ENCODE measurements at regions not wholly inside any gene's neighbourhood (a gene's known extent, or its start where the extent isn't known, plus 50 kb on each side); places are given as distances from the start of the nearest gene placed in this dataset.
"Not testable (repeated sequence)": the region's sequence is repeated elsewhere in the genome, so short reads cannot be mapped to it uniquely, and the experiment has no call there.

DNA sequence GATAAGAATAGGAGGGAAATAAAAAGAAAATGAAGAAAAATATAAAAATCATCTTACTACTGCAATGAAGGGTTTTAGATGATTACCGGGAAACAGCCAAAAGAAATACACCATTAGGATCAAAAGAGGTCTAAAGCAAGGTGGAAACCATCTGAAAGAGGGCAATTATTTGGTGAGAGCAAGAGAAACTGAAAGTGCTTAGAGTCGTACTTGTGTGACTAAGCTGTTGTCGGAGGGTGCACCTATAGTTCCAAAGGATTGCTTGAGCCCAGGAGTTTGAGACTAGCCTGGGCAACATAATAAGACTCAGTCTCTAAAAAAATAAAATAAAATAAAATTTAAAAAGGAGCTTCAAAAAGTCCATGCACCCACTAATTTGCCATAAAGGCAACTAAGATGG is 169.5 kb downstream of the DKK1 start:
- no peak for DNase-seq

DNA sequence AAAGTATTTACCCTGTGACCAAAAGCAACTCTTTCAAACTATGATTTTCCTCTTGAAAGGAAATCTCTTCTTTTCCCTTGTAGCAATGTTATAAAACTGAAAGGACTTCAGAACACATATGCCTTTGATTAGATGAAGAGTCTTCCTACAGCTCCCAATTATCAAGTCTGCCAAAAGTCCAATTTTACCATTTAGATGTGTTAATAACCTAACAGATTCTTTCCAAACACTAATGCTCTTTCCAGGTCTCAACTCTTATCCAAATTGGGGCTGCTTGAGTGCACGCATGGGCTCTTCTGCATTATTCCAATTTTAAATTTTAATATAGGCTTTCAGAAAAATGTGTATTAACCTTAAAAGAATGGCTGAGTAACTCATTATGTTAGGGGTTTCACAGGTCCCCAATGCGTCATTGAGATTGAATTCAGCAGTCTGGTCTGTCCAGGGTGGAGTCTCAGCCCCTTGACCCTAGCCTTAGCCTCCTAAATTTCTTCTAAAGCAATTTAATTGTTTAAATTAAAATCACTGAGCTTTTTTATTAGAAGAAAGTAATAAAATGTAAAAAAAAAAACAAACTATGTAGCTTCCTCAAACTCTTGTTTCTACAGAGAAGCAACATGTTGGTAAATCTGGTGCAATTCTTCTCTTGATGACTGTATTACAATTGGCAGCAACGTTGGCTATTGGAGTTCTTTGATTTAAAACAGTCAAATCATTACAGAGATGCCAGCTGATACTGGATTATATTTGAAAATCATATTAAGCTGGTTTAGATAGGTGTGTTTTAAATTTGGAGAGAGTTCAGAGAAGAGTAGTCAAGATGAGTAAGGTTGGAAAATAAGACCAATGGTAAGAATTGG is 170.4 kb downstream of the DKK1 start:
- DNase-seq = no peak

DNA sequence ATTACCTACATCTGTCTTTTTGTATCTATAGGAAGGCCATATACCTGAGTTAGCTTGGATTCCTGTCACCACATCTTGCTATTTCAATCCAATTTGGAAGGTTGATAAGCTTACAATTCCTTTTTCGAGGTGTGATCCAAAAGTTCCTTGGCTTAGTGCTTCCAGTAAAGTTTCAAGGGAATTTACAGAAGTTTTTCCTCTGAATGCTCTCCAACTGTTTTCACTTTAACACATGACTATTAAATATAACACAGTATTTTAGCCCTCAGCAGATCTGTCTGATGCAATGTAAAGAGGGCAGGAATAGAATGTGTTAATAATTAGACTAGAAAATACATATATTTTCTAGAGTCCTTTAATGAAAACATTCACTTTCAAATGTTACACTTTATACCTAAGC is 171.4 kb downstream of the DKK1 start:
- DNase-seq = no peak

DNA sequence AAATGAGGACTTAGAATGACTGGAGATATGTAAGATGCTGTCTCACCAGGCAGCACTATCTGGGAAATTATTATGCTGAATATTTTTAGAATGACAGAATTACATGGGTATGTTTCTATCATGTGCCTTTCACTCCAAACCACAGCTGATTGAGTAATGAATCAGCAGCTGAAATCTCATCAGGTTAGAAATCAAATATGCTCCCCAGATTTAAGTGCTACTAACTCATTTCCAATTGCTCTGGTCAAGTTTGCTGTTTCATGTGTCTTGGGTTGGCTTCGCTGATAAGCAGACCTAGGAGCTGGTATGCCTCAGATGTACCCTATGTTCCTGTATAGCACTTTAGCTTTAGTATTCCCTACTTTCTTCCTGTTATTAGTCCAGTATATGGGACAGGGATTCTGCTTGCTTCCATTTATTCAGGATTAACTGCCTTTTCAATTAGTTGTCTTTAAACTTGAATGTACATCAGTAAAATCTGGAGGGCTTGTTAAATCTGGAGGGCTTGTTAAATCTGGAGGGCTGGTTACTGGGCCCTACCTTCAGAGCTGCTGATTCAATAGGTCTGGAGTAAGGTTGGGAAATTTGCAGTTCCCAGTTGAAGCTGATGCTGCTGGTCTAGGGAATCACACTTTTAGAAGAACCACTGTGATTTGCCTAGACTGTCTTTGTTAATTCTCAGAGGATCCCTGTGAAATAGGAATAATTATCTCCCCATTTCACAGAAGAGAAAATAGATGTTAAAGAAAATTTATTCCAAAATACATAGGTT is 172.9 kb downstream of the DKK1 start:
- no peak for DNase-seq

DNA sequence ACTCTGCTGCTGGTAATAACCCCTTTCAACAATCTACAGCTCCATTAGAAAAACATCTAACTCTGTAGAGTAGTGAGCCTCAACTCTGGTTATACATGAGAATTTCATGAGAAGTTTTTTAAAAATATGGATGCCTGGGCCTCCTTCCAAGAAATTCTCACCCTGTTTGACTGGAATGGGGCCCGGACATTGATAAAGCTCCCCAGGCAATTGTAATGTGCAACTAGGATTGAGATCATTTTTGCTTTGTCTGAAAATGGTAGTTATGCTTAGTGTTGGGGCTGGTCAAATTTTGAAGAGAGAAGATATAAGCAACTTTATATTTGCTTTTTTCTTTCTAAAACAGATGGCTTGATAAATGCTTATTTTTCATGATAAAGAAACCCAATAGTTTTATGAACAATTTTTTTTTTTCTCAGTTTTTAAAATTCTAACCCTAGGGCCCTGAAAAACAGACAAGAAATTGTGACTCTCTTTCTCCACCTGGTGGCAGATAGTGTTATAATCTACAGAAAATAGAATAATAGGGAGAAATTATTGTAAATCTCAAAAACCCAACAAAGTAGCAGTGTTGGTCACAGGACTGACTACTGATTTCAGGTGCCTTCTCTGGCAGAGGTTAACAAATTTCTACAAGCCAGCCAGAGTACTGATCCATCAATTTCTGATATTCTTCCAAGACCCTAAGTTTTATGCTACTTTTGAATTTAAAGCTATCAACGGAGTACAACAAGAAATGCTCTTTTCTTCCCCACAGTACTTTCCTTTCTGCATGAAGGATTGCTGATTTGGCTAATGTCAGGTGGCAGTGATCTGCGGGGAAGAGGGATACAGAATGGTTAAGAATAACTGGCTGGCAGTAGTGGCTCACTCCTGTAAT is 174.8 kb downstream of the DKK1 start:
- DNase-seq = peak; percentile 66

DNA sequence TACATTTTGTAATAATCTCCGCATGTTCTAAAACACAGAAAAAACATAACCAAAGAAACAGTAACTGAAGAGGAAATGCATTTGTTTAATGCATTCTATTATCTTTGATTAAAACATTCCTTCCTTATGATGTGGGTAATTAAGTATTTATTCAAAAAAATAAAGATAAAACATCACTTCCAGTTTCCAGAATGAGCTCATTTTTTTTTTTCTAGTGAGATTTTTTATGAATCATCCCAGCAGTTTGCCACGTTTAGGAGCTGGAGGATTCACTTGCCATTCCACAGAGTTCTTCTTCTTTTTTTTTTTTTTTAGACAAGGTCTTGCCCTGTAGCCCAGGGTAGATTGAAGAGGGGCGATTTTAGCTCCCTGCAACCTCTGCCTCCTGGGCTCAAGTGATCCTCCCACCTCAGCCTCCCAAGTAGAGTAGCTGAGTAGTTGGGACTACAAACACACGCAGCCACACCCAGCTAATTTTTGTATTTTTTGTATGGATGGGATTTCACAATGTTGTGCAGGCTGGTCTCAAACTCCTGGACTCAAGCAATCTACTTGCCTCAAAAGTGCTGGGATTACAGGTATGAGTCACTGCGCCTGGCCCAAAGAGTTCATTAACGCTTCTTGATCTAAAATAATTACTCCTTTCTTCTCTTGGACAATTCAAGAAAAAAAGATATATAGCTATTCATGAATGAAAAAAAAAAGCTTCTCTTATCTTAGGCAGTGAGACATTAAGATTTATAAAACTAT is 177.3 kb downstream of the DKK1 start:
- DNase-seq = no peak

DNA sequence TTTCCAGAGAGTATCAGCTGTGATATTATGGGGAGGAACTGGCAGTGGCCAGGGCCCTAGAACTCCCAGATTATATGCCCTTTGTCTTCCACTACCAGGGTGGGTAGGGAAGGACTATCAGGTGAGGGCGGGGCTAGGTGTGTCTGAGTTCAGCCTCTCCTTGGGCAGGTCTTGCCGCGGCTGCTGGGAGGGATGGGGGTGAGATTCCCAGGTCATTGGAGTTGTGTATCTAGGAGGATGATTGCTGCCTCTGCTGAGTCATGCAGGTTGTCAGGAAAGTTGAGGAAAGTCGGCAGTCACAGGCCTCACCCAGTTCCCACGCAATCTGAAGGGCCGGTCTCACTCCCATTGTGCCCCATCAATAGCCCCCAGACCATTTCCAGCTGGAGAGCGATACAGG is 185.2 kb downstream of the DKK1 start:
- DNase-seq = no peak

DNA sequence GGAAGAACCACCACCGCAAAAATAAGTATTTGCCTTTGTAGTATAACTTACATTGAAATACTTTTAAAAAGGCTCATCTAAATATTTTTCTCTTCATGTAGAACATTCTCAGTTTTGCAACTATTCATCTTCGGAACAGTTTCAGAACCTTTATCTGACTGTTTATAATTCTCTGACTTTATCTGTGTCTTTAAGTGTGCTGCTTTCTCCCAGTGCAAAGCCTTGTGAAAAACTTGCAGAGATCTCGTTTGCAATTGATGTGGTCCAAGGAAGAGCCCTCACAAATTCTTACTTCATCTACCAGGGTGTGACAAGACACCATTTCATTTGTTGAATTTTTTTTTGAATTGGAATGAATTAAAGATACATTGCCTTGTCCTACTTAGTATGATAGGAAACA is 186.4 kb downstream of the DKK1 start:
- DNase-seq = no peak

DNA sequence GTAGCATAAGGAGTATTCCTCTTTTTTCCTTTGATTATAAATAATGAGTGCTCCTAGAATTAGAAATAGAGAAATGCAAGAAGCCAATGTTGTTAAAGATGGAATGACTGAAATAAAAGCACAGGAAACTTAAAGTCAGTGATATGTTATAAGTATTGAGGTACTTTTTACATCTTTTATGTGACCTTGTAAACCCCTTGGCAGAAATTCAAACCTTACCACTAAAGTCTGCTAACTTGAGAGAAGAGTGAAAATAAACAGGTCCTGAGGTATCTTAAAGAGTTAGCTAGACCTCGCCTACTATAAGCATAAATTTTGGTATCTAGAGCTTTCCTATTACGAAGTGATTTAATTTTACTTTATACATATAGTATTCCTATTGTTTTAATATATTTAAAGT is 188.2 kb downstream of the DKK1 start:
- no peak for DNase-seq

DNA sequence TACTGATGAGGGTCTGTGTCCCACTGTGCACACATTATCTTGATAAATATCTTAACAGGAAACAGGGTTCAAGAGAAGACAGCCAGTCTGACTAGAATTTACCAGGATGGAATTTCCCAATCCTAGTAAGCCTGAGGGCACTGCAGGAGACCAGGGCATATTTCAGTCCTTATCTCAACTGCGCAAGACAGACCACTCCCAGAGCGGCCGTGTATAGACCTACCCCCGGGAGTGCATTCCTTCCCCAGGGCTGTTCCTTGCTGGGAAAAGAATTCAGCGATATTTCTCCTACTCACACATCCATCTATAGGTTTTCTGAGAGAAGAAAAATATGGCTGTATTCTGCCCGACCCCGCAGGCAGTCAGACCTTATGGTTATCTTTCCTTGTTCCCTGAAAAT is 191.3 kb downstream of the DKK1 start:
- not testable (repeated sequence) for DNase-seq

DNA sequence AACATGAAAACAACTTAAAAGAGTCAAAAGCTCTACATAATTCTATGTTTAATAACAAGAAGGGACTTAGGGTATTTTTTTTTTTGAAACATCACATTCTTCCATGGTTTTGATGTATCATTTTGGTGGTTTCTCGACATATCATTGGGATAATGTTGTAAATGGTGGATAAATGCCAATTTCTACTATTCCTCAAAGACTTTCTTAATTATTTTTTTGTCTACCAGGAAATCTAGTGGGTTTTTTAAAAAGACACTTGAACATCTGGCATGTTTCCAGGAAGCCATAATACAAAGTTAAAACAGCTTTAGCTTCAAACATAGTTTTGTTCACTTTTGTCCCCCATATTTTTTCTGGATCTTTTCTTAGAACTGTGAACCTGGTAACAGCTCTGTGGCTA is 200.4 kb downstream of the DKK1 start:
- no peak for DNase-seq

DNA sequence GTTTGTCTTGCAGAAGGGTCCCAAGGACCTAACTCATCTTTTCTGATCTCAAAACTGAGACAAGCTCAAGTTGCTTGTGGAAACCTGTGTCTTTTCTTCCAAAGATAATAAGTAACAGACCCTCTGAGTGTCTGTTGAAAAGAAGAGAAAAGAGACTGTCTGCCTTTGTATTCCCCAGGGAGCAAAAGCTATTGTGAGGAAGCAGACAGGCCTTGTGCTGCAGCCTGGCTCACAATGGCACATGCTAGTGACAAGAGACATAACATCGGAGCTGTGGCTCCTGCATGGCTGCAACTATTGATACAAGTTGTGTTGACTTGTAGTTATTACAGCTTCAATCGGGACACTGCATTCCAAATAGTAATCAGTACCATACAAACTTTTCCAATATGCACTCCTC is 202.9 kb downstream of the DKK1 start:
- DNase-seq = no peak

DNA sequence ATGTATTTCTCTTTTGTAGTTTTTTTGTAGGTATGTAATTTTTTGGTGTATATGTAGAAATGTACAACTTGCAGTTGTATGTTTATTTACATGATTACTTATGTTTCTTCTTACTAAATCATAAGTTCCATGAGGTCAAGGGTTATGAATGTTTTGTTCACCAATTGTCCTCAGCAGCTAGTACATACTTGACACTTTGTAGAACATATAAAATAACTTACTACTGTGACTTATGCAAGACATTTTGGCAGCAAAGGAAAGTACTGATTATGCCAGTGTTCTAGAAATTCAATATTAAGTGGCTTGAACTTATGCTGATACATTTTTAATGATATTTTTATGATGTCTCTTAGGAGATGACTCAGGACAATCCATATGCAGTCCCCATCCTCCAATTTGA is 209.6 kb downstream of the DKK1 start:
- DNase-seq = no peak

DNA sequence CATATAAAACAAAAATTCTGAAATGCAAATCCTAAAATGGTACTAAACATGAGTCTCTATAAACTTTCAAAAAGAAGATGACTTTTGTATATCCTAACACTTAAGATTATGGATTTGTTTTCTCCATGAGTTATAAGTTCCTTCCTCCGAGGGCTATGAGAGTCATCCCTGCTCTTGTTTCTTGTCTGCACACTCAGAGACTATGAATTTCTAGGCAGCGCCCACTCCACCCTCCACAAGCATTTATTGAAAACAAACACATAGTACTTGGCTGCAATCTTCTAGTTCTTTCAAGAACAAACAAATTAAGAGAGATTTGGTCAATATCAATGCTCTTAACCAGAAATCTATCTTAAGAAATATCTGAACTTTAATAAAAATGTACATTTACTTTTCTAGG is 211.7 kb downstream of the DKK1 start:
- no peak for DNase-seq

DNA sequence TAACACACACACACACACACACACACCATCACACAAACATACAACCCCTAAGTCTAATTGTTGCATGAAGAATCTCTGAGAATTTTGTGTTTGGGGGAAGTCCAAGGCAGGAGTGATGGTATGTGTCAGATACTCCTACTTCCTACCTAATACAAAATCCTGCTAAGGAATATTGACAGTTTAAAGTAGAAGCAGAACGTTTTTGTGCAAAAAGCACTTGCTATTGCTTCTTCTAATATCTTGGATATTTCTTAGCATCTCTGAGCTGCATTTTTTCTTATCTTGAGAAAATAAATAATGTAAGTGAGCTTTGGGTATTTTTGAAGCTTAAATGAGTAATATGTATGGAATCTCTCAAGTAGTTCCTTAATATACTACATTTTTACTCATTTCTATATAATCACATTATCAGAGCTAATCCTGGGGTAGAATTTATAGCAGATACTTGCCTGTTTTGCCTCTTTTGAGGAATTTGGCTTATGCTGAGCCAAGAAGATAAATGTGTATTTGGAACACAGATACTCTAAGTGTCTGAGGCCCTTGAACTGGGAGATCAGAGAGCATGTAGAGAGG is 212.3 kb downstream of the DKK1 start:
- DNase-seq = no peak

DNA sequence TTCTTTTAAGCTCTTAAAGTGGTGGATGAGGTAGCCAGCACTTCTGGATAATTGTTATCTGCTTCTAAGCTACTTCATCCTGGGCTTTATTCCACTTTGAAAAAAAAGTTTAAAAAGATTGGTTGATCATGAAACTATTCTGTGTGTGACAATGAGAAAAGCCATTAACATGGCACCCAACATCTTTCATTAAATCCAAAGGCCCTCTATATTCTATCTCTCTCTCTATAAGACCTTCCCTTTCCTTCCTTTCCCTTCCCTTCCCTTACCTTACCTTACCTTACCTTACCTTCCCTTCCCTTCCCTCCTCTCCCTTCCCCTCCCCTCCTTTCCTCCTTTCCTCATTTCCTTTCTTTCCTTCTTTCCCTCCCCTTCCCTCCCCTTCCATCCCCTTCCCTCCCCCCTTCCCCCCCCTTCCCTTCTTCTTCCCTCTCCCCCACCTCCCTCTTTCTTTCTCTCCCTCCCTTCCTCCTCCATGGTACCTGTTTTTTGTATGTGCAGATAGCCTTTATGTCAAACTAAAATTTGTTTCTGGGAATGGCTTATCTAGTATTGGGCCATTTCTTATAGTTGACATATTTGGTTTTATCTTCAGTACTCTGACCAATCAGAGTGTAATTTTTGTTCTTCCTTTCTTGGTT is 218.7 kb downstream of the DKK1 start:
- no peak for DNase-seq

DNA sequence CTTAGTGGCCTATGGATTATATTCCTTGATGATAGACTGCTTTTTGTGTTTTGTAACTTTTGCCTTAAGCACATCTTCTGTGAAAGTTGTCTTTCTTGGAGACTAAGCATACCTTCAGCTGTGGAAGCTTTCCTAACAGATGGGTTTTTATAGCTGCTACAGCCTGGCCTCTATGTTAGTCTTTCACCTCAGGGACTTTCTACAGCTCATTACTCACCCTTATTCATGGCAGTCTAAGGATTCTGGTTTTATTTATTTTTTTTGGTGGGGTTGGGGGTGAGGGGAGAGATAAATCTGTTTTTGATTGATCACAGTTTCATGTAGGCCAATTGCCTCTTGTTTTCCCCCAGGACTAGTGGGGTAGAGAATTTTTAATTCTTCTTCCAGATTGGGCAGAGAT is 219.9 kb downstream of the DKK1 start:
- no peak for DNase-seq

DNA sequence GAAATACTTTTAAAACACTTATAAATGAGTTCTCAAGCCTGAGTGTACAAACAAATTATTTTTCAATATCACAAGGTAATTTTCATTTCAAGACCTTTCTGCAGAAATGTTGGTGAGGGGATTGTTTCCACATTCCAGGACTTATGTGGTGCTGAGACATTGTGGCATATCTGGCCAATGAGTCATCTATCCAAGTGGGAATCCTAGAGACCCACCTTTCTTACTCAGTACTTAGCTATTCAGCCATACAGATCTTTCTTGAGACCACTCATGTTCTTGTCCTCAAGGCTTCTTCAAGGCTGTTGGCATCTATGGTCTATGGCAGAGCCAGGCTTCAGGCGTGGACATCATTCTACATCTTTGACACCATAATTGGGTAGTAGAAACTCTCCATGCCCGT is 225.4 kb downstream of the DKK1 start:
- no peak for DNase-seq

DNA sequence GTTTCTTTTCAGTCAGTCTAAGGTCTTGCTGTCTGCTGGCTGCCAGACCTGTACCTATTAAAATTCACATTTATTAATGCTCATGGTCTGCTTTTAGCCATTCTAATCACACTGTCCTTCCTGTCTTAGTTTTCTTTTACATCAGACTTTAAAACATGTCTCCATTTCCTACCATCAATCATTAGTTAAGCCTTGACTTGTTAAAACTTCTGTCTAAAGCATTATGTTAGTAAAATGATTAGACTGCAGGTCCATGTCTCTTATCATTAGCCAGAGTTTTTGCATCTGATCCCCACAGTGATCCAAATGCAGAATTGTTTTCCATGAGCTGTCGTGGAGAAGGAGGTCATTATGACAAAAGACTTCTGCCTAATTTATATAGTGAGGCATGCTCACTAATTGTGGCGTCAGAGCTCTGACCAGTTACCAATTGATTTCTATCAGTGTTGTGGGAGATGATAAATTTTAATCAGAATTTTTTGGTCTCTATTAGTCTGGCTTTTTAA is 226.5 kb downstream of the DKK1 start:
- no peak for DNase-seq

DNA sequence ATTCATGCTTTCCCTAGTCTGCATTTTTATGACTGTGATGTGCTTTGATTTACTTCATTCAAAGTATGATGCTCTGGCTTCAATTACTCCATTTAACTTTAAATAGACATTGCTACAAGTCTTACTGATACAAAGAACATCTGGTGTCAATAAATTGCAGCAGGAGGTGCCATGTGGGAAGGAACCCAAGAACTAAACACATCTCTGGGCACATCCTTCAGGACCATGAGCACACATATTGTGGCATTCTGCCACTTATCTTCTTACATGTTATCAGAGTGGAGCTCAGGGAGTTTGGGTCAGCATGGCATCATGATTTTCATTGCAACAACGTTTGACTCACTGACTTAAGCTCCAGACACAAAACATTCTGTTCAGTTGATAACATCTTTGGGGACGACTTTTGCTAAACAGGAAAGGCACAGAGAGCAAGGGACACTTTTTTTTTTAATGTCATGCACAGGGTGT is 227.0 kb downstream of the DKK1 start:
- no peak for DNase-seq

DNA sequence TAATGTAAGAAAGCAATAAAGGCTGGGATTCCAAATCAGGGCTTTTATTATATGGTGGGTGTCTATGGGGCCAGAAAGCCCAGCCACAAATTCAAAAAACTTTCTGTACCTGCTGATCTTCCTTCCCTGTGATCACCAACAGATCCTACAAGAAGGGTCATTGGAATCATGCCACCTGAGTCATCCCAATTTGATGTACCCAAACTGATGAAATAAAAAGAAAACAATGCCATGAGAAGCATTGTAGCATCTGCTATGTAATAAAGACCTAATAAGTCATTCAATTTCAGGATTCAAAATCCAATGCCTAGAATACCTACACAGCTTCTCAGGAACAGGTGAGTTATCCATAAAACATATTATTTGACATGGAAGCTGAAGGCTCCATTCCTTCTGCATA is 228.8 kb downstream of the DKK1 start:
- DNase-seq = no peak

Data from hematopoietic multipotent progenitor cell treated with erythropoietin and hydrocortisone succinate and interleukin-3 and kit ligand, for 6 days (in vitro differentiated cells).